DMS114 treated with DMSO at 0.1 percent for 48 hours (cell line): ENCODE measurements at regions not wholly inside any gene's neighbourhood (a gene's known extent, or its start where the extent isn't known, plus 50 kb on each side); places are given as distances from the start of the nearest gene placed in this dataset.
"Not testable (repeated sequence)": the region's sequence is repeated elsewhere in the genome, so short reads cannot be mapped to it uniquely, and the experiment has no call there.

Experiments used
- DNase-seq: peaks from one replicate; lab custom pipeline; 2025; ENCODE audit not compliant: unreplicated experiment; lab: John Stamatoyannopoulos, UW

- no peak for DNase-seq
Measured at GRCh38 chr2:210860276-210860675, 303.9 kb downstream of the CPS1 start.

- no peak for DNase-seq
Measured at GRCh38 chr2:210861038-210861665, 304.8 kb downstream of the CPS1 start.

GRCh38 chr2:210862283-210863065, 306.1 kb downstream of the CPS1 start:
- DNase-seq = no peak

GRCh38 chr2:210863283-210863682, 306.9 kb downstream of the CPS1 start:
- DNase-seq = no peak

- DNase-seq = not testable (repeated sequence)
Measured at GRCh38 chr2:210871566-210871965, 315.2 kb downstream of the CPS1 start.

- DNase-seq = no peak
Measured at GRCh38 chr2:210873631-210874030, 317.2 kb downstream of the CPS1 start.

GRCh38 chr2:210884227-210884626, 327.8 kb downstream of the CPS1 start:
- no peak for DNase-seq

GRCh38 chr2:210888035-210888434, 331.6 kb downstream of the CPS1 start:
- DNase-seq = no peak

- DNase-seq = no peak
Measured at GRCh38 chr2:210895132-210895531, 338.7 kb downstream of the CPS1 start.

- DNase-seq = no peak
Measured at GRCh38 chr2:210899131-210899530, 342.7 kb downstream of the CPS1 start.

GRCh38 chr2:210901326-210901725, 344.9 kb downstream of the CPS1 start:
- no peak for DNase-seq

- DNase-seq = no peak
Measured at GRCh38 chr2:210912779-210913178, 356.4 kb downstream of the CPS1 start.

- no peak for DNase-seq
Measured at GRCh38 chr2:210913461-210913860, 357.1 kb downstream of the CPS1 start.

GRCh38 chr2:210915912-210916311, 359.5 kb downstream of the CPS1 start:
- no peak for DNase-seq

GRCh38 chr2:210917465-210917864, 361.1 kb downstream of the CPS1 start:
- no peak for DNase-seq

GRCh38 chr2:210919128-210919527, 362.7 kb downstream of the CPS1 start:
- no peak for DNase-seq

- DNase-seq = no peak
Measured at GRCh38 chr2:210922419-210922818, 366.0 kb downstream of the CPS1 start.

GRCh38 chr2:210928714-210929113, 372.3 kb downstream of the CPS1 start:
- DNase-seq = no peak

GRCh38 chr2:210938228-210938627, 381.8 kb downstream of the CPS1 start:
- no peak for DNase-seq

- no peak for DNase-seq
Measured at GRCh38 chr2:210946395-210946794, 390.0 kb downstream of the CPS1 start.

GRCh38 chr2:210950434-210951060, 394.1 kb downstream of the CPS1 start:
- DNase-seq = not testable (repeated sequence)

- DNase-seq = no peak
Measured at GRCh38 chr2:210954386-210954907, 398.0 kb downstream of the CPS1 start.
